Liver (tissue), 3 donors: ENCODE measurements at regions not wholly inside any gene's neighbourhood (a gene's known extent, or its start where the extent isn't known, plus 50 kb on each side); places are given as distances from the start of the nearest gene placed in this dataset.

ENCODE experiments used
- EGR1 ChIP-seq, 2 donors: IDR thresholded peaks; 2 replicates each; pipeline ENCODE4 v1.6.1; 2016 to 2018; ENCODE audit warnings: antibody characterized with exemption in 2 of 2, low read depth in 2 of 2
- TF ChIP-seq, protein P1 (sequence below): fragments of 150-350 bp; IDR thresholded peaks from 2 replicates; pipeline ENCODE4 v1.5.1; 2017; ENCODE audit warnings: improper control_type of control experiment, low read depth, low read length; ENCODE audit not compliant: missing input control
- donor health status: healthy.
- donor health status: healthy.

DNA sequence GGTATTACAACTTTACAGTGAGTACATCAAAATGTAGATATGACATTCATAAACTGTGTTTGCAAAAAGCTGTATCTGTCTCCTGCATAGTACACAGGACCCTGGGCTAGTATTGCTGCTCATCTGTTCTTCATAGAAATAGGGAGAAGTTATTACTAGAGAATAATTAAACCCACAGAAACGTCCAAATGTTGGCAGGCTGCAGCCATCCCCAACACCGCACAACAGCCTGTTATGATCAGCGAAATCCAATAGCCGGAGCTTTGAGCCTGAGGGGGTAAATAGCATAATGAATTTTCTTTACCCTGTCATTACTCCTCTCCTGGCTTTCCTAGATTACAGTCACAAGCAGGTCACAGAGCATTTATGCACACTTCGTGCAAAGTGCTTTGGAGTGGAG lies 178.0 kb downstream of the DACT1 start:
- TF ChIP-seq, protein P1, sequence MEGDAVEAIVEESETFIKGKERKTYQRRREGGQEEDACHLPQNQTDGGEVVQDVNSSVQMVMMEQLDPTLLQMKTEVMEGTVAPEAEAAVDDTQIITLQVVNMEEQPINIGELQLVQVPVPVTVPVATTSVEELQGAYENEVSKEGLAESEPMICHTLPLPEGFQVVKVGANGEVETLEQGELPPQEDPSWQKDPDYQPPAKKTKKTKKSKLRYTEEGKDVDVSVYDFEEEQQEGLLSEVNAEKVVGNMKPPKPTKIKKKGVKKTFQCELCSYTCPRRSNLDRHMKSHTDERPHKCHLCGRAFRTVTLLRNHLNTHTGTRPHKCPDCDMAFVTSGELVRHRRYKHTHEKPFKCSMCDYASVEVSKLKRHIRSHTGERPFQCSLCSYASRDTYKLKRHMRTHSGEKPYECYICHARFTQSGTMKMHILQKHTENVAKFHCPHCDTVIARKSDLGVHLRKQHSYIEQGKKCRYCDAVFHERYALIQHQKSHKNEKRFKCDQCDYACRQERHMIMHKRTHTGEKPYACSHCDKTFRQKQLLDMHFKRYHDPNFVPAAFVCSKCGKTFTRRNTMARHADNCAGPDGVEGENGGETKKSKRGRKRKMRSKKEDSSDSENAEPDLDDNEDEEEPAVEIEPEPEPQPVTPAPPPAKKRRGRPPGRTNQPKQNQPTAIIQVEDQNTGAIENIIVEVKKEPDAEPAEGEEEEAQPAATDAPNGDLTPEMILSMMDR = no peak
- TF ChIP-seq EGR1 (IDR thresholded peaks at IDR 0.05; ENCODE audit: low read depth in 2 of 2) = no peak
